ENCODE measurements at regions not wholly inside any gene's neighbourhood (a gene's known extent, or its start where the extent isn't known, plus 50 kb on each side); places are given as distances from the start of the nearest gene placed in this dataset.
A peak's percentile ranks its signal among the peaks of the same experiment; 100 is the strongest.
"Not testable (repeated sequence)": the region's sequence is repeated elsewhere in the genome, so short reads cannot be mapped to it uniquely, and the experiment has no call there.

DNA sequence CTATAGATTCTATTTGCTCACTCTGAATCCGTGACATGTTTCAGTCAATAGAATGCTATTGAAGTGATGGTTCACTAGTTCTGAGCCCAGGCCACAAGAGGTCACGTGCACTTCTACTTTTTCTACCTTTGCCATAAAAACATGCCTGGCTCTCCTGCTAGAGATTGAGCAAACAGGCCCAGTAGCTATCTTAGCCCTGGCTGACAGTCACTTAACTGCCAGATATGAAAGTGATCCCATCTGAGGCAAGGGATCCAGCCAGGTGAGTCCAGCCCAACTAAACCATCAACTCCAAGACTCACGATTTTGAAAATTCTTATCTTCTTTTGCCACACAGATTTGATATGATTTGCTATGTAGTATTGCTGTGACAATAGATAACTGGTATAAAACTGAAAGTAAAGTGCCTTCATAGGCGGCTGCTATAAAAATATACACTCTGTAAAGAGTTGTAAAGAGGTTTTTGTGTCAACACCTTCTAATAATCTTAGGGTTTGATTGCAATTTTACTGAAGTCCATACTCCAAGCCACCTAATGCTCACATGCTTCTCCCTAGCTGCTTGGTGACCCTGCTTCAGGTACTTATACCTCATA lies 937.7 kb upstream of the SOX9 start:
- in situ Hi-C loops (cut with HindIII; ENCODE audit: low pct_ligation_motif_present, low pct_unique_long_range_greater_than_20kb, low sequenced_read_pairs) = no loop called here

DNA sequence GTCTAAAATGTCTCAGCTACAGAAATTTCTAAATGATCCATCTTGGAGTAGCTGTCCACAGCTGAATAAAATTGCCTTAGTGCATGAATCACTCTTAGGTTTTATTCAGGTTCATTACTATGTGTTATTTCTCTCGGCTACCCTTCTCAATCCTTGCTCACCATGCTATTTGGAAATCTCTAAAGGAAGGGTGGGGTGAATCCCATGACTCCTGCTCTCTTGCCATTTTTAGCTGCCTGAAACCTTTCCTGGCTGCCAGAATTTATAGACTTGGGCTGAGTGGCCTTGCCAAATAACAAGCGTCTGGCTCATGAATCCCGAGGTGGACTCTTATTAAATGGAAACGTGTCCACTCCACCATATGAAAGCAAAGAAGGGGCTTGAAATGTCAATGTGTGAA lies 936.1 kb upstream of the SOX9 start:
- no peak for DNase-seq
- in situ Hi-C loops (cut with HindIII; ENCODE audit: low pct_ligation_motif_present, low pct_unique_long_range_greater_than_20kb, low sequenced_read_pairs) = no loop called here

More for the DNA sequence above, 937.7 kb upstream of the SOX9 start:
- no peak for DNase-seq

- in situ Hi-C loops (cut with HindIII; ENCODE audit: low pct_ligation_motif_present, low pct_unique_long_range_greater_than_20kb, low sequenced_read_pairs) = no loop called here
- no peak for DNase-seq
Measured at GRCh38 chr17:71187145-71187878, 933.5 kb upstream of the SOX9 start.

GRCh38 chr17:71188811-71189492 lies 931.9 kb upstream of the SOX9 start:
- in situ Hi-C loops (cut with HindIII; ENCODE audit: low pct_ligation_motif_present, low pct_unique_long_range_greater_than_20kb, low sequenced_read_pairs) = no loop called here
- DNase-seq = peak; percentile 94

- in situ Hi-C loops (cut with HindIII; ENCODE audit: low pct_ligation_motif_present, low pct_unique_long_range_greater_than_20kb, low sequenced_read_pairs) = no loop called here
- no peak for DNase-seq
Measured at GRCh38 chr17:71189493-71189831, 931.4 kb upstream of the SOX9 start.

DNA sequence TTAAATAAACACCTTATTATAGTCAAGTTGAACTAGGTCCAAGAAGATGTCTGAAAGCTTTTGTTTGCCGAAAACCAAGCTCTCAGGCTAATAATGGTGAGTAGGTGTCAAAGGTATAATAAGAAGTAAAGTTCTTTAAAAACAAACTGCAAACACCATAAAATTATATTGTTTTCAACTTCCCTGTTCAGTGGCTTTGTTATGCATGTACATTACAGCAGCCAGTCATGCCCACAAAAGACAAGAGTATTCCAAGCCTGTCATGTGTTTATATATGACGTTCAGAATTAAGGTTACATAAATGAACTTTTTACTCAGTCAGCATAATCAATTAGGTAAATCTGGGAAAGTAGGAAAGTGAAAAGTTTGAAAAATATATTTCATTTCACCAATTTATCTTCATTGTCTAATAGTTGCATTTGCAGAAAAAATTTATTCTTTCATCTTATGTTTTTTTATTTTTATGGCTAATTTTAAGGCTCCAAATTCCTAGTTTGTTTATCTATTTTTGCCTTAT lies 928.7 kb upstream of the SOX9 start:
- no peak for DNase-seq
- in situ Hi-C loops (cut with HindIII; ENCODE audit: low pct_ligation_motif_present, low pct_unique_long_range_greater_than_20kb, low sequenced_read_pairs) = no loop called here

DNA sequence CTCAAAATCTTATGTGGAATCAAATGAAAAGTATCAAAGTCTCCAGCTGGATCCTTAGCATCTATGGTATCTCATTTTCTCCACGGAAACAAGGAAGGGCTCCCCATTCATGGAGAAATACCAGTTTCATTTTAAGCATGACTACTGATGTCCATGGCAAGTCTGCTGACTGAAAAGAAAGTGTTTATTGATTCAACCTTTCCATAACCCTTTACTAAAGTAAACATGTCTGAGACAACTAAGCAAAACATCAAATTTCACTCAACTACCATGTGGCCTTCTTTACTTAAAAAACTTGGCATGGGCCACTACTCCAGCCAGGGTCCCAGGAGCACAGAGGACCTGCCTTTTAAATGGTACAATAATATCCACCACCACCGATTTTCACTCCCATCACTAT lies 928.0 kb upstream of the SOX9 start:
- no peak for DNase-seq
- in situ Hi-C loops (cut with HindIII; ENCODE audit: low pct_ligation_motif_present, low pct_unique_long_range_greater_than_20kb, low sequenced_read_pairs) = no loop called here

- in situ Hi-C loops (cut with HindIII; ENCODE audit: low pct_ligation_motif_present, low pct_unique_long_range_greater_than_20kb, low sequenced_read_pairs) = no loop called here
- no peak for DNase-seq
Measured at GRCh38 chr17:71200597-71200996, 920.2 kb upstream of the SOX9 start.

GRCh38 chr17:71201639-71202038 lies 919.2 kb upstream of the SOX9 start:
- in situ Hi-C loops (cut with HindIII; ENCODE audit: low pct_ligation_motif_present, low pct_unique_long_range_greater_than_20kb, low sequenced_read_pairs) = no loop called here
- DNase-seq = no peak

- in situ Hi-C loops (cut with HindIII; ENCODE audit: low pct_ligation_motif_present, low pct_unique_long_range_greater_than_20kb, low sequenced_read_pairs) = no loop called here
- DNase-seq = no peak
Measured at GRCh38 chr17:71202449-71202848, 918.4 kb upstream of the SOX9 start.

DNA sequence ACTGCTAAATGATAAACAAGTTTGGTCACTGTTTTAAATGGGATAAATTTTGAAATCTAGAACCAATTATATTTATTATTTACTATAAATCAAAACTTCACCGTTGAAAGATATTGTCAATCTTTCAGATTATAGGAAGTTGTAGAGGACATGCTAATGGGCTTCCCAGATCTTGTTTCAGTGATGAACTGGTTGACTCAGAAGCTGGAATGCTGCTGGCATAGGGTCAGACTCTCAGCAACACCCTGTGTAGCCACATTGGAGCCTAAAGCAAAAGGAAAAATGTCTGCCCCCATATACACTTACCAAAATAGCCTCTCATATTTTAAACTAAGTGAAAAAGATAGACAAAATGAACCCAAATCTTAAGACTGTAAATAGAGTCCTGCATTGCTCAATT lies 916.9 kb upstream of the SOX9 start:
- in situ Hi-C loops (cut with HindIII; ENCODE audit: low pct_ligation_motif_present, low pct_unique_long_range_greater_than_20kb, low sequenced_read_pairs) = no loop called here
- no peak for DNase-seq

GRCh38 chr17:71205951-71206350 lies 914.9 kb upstream of the SOX9 start:
- in situ Hi-C loops (cut with HindIII; ENCODE audit: low pct_ligation_motif_present, low pct_unique_long_range_greater_than_20kb, low sequenced_read_pairs); DNase-seq: not testable (repeated sequence)

DNA sequence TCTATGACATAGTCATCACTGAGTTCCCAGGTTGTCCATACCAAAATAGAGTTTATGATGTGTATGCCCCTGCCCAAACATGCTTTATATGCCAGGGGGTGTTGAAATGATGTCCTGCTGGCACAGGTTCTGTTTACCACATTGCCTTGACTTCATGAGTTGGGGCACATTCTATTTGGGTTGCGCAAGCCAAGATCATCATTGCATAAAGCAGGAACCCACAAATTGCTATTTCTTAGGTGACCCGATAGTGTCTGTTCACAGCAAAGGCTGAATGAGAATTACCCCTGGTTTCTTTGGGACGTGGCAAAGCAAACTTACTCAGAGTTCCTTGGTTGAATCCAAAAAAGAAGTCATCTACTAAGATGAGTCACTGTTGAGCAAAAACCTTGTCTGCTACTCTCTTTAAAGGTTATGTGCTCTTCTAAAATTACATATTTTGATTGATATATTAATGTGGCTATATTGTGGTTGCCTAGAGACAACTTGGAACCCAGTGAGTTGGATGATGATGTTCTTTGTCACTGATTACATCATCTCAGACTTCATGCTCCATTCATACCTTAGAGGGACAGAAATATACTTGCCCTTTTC lies 912.6 kb upstream of the SOX9 start:
- in situ Hi-C loops (cut with HindIII; ENCODE audit: low pct_ligation_motif_present, low pct_unique_long_range_greater_than_20kb, low sequenced_read_pairs) = no loop called here

DNA sequence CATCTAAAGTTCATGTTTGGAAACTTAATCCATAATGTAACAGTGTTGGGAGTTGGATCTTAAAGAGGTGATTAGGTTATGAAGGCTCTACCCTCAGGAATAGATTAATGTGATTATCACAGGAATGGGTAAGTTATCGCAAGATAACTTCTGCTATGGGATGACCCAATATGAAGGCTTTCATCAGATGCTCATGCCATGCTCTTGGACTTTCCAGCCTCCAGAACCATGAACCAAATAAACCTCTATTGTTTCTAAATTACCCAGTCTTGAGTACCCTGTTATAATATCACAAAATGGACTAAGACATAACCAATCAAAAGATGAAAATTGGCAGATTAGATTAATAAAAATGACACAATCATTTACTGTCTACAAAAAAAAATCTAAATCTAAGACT lies 906.9 kb upstream of the SOX9 start:
- DNase-seq = no peak
- in situ Hi-C loops (cut with HindIII; ENCODE audit: low pct_ligation_motif_present, low pct_unique_long_range_greater_than_20kb, low sequenced_read_pairs) = no loop called here

More for the DNA sequence above, 912.6 kb upstream of the SOX9 start:
- DNase-seq = no peak

DNA sequence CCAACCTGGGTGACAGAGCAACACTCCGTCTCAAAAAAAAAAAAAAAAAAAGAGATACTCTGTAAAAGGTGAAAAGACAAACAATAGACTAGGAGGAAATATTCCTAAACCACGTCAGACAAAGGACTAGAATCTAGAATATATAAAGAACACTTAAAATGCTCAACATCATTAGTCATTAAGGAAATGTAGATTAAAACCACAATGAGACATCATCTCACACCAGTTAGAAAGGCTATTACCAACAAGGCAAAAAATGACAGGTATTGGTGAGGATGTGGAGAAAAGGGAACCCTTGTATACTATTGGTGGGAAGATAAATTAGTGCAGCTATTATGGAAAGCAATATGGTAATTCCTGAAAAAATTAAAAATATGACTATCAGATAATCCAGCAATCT lies 903.1 kb upstream of the SOX9 start:
- in situ Hi-C loops (cut with HindIII; ENCODE audit: low pct_ligation_motif_present, low pct_unique_long_range_greater_than_20kb, low sequenced_read_pairs) = no loop called here
- DNase-seq = no peak

GRCh38 chr17:71224824-71225575 lies 895.8 kb upstream of the SOX9 start:
- no peak for DNase-seq
- in situ Hi-C loops (cut with HindIII; ENCODE audit: low pct_ligation_motif_present, low pct_unique_long_range_greater_than_20kb, low sequenced_read_pairs) = no loop called here

DNA sequence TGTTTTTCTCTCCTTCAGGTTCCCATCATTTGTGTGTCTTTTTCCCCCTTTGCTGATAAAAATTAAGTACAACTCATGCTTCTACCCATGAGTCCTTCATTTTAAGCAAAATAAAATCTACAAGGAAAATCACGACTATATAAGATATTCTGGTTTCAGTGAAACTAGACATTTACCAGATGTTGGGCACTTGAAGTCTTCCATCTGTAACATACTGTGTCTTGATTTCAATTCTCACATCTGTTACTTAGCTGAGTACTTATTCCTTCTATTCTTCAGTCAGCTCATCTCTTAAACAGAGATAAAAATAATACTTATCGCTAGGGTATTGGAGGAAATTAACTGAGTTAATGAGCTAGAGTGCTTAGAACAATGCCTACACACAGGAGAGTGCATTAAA lies 893.0 kb upstream of the SOX9 start:
- DNase-seq = no peak
- in situ Hi-C loops (cut with HindIII; ENCODE audit: low pct_ligation_motif_present, low pct_unique_long_range_greater_than_20kb, low sequenced_read_pairs) = no loop called here

- in situ Hi-C loops (cut with HindIII; ENCODE audit: low pct_ligation_motif_present, low pct_unique_long_range_greater_than_20kb, low sequenced_read_pairs) = no loop called here
- no peak for DNase-seq
Measured at GRCh38 chr17:71229070-71229469, 891.8 kb upstream of the SOX9 start.
